ENCODE measurements at regions not wholly inside any gene's neighbourhood (a gene's known extent, or its start where the extent isn't known, plus 50 kb on each side); places are given as distances from the start of the nearest gene placed in this dataset.

DNA sequence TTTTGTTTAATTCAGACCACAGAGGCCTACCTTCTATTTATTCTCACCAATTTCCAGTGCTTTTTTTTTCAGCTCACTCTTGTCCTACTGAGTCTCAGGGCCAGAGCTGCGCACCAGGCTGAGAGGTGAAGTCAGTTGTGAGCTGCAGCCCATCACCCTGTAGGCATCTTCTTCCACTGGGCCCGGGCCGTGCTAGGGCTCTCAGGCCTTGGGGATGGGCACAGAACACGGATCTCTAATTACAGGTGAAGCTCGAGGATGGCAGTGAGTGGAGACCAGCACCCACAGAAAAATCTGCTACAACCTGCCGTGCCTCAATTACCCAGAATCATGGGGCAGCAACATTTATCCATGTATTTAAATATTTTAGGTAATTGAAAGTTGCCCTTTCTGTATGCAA, 82.1 kb downstream of the IRX5 start:
- H2BK12ac ChIP-seq (ENCODE audit: low read length in 2 of 2): no peak overlapping the region
- H3K18ac ChIP-seq (ENCODE audit: low read depth in 1 of 2, low read length in 2 of 2): no peak overlapping the region
- H3K14ac ChIP-seq (ENCODE audit: low read length in 2 of 2): no peak overlapping the region
- no peak for DNase-seq
- no peak overlapping the region for H3K4ac ChIP-seq (ENCODE audit: low read depth in 1 of 2, low read length in 2 of 2)
- WGBS: 81% methylated on average over 5 of the region's 6 CpGs
- H3K79me1 ChIP-seq (replicated peaks; ENCODE audit: low read length, poor library complexity, severe bottlenecking): no peaks in the 10 kb centered on the region
- no peaks in the 10 kb centered on the region for H3K36me3 ChIP-seq (ENCODE audit: control insufficient read depth in 1 of 2, insufficient read depth in 2 of 2, low read depth in 1 of 2, low read length in 2 of 2)
- H3K9ac ChIP-seq (ENCODE audit: low read length): no peak overlapping the region
- H2AK5ac ChIP-seq (ENCODE audit: low read length, severe bottlenecking): no peak overlapping the region
- no peak overlapping the region for H3K23ac ChIP-seq (ENCODE audit: low read length in 2 of 2)
- H3K9me3 ChIP-seq (ENCODE audit: control insufficient read depth, low read length): no peaks in the 10 kb centered on the region
- H3K4me2 ChIP-seq (ENCODE audit: low read length, poor library complexity, severe bottlenecking): no peak overlapping the region
- no peak overlapping the region for H2BK120ac ChIP-seq (ENCODE audit: low read depth, low read length)
- H2BK15ac ChIP-seq (ENCODE audit: low read depth, poor library complexity, severe bottlenecking): no peak overlapping the region
- no peak overlapping the region for H4K91ac ChIP-seq (ENCODE audit: low read length)
- no peak overlapping the region for H3K27ac ChIP-seq (ENCODE audit: low read length, poor library complexity, severe bottlenecking)
- peaks cover 7 to 33% of the 10 kb centered on the region in 2 experiments for H3K27me3 ChIP-seq (ENCODE audit: control insufficient read depth in 1 of 2, insufficient read depth in 1 of 2, low read length in 2 of 2)
- H3K4me3 ChIP-seq (ENCODE audit: insufficient read depth in 1 of 2, low read depth in 1 of 2, low read length in 2 of 2): no peak overlapping the region
- H2AFZ ChIP-seq (ENCODE audit: low read depth, low read length): no peak overlapping the region
- H2BK5ac ChIP-seq (ENCODE audit: low read depth, low read length, poor library complexity, severe bottlenecking): no peak overlapping the region
- H3K4me1 ChIP-seq (ENCODE audit: control insufficient read depth, insufficient read depth, low read depth, low read length): no peaks in the 10 kb centered on the region
- no peak overlapping the region for H4K8ac ChIP-seq (ENCODE audit: low read length)

DNA sequence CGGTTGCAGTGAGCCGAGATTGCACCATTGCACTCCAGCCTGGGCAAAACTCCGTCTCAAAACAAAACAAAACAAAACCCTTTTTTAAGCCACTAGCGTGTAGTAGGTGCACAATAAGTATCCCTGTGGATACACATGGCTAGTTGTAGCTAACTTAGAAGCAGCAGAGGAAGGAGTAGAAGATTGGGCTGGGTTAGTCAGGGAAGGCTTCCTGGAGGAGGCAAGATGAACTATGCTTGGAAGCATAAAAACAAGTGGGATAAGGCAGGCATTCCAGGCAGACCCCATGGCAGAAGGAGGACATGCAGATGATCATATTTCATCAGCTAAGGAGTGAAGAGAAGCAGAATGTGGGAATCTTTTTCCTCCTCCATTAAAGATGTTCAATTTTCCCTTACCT, 83.4 kb downstream of the IRX5 start:
- Histone ChIP-seq H3K9ac (ENCODE audit: low read length) (no peak overlapping the region), H2BK120ac (ENCODE audit: low read depth, low read length) (no peak overlapping the region), H2BK5ac (ENCODE audit: low read depth, low read length, poor library complexity, severe bottlenecking) (no peak overlapping the region), H3K18ac (ENCODE audit: low read depth in 1 of 2, low read length in 2 of 2) (no peak overlapping the region), H3K79me1 (replicated peaks; ENCODE audit: low read length, poor library complexity, severe bottlenecking) (no peaks in the 10 kb centered on the region), H3K4me2 (ENCODE audit: low read length, poor library complexity, severe bottlenecking) (no peak overlapping the region), H3K9me3 (ENCODE audit: control insufficient read depth, low read length) (no peaks in the 10 kb centered on the region), H2AK5ac (ENCODE audit: low read length, severe bottlenecking) (no peak overlapping the region), H3K23ac (ENCODE audit: low read length in 2 of 2) (no peak overlapping the region), H4K8ac (ENCODE audit: low read length) (no peak overlapping the region), H2BK15ac (ENCODE audit: low read depth, poor library complexity, severe bottlenecking) (no peak overlapping the region), H3K4ac (ENCODE audit: low read depth in 1 of 2, low read length in 2 of 2) (no peak overlapping the region), H2AFZ (ENCODE audit: low read depth, low read length) (no peak overlapping the region), H3K4me3 (ENCODE audit: insufficient read depth in 1 of 2, low read depth in 1 of 2, low read length in 2 of 2) (no peak overlapping the region), H3K14ac (ENCODE audit: low read length in 2 of 2) (no peak overlapping the region), H3K4me1 (ENCODE audit: control insufficient read depth, insufficient read depth, low read depth, low read length) (no peaks in the 10 kb centered on the region), H3K27me3 (ENCODE audit: control insufficient read depth in 1 of 2, insufficient read depth in 1 of 2, low read length in 2 of 2) (peaks cover 7 to 27% of the 10 kb centered on the region in 2 experiments), H4K91ac (ENCODE audit: low read length) (no peak overlapping the region), H3K27ac (ENCODE audit: low read length, poor library complexity, severe bottlenecking) (no peak overlapping the region), H2BK12ac (ENCODE audit: low read length in 2 of 2) (no peak overlapping the region), H3K36me3 (ENCODE audit: control insufficient read depth in 1 of 2, insufficient read depth in 2 of 2, low read depth in 1 of 2, low read length in 2 of 2) (no peaks in the 10 kb centered on the region)
- 88% methylated on average over 2 of the region's 4 CpGs for WGBS
- DNase-seq: no peak

DNA sequence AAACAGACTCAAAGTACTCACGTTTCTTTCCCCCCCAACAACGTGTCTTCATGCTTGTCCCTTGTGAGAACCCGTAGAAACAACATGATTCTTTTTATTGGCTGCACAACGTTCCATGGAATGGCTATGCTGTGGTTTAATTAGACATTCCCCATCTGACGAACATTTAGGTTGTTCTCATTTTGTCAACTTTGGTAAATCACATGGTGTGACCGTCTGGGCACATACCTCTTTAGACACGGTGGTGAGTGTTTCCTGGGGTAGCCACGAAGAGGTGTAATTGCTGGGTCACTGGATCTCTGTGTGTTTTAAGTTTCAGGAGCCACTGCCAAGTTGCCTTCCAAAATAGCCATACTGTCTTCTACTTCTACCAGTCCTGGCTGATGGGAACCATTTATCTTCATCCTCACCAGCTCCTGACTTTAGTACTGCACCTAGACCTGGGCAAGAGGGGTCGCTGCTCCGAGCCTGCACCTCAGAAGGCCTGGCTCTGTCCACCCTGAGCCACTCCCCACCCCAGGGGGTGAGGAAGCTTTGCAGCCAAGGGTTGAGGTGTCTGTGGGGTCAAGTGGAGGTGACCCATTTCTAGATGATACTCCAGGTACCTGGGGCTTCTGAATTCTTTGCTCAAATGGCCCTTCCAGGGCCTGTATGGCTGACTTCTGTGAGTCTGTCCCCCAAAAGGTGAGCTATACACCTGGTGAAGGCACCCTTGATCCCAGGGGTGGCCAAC, 84.7 kb downstream of the IRX5 start:
- H2BK5ac ChIP-seq (ENCODE audit: low read depth, low read length, poor library complexity, severe bottlenecking): no peak overlapping the region
- H3K14ac ChIP-seq (ENCODE audit: low read length in 2 of 2): no peak overlapping the region
- H4K8ac ChIP-seq (ENCODE audit: low read length): no peak overlapping the region
- no peaks in the 10 kb centered on the region for H3K9me3 ChIP-seq (ENCODE audit: control insufficient read depth, low read length)
- no peak overlapping the region for H3K4ac ChIP-seq (ENCODE audit: low read depth in 1 of 2, low read length in 2 of 2)
- no peak for DNase-seq
- peaks cover 7 to 22% of the 10 kb centered on the region in 2 experiments for H3K27me3 ChIP-seq (ENCODE audit: control insufficient read depth in 1 of 2, insufficient read depth in 1 of 2, low read length in 2 of 2)
- H3K9ac ChIP-seq (ENCODE audit: low read length): no peak overlapping the region
- no peak overlapping the region for H2BK15ac ChIP-seq (ENCODE audit: low read depth, poor library complexity, severe bottlenecking)
- H2BK12ac ChIP-seq (ENCODE audit: low read length in 2 of 2): no peak overlapping the region
- WGBS: 73% methylated on average over 8 of the region's 10 CpGs
- H3K27ac ChIP-seq (ENCODE audit: low read length, poor library complexity, severe bottlenecking): no peak overlapping the region
- H4K91ac ChIP-seq (ENCODE audit: low read length): no peak overlapping the region
- H2AK5ac ChIP-seq (ENCODE audit: low read length, severe bottlenecking): no peak overlapping the region
- no peak overlapping the region for H3K4me2 ChIP-seq (ENCODE audit: low read length, poor library complexity, severe bottlenecking)
- H3K36me3 ChIP-seq (ENCODE audit: control insufficient read depth in 1 of 2, insufficient read depth in 2 of 2, low read depth in 1 of 2, low read length in 2 of 2): no peaks in the 10 kb centered on the region
- no peak overlapping the region for H3K23ac ChIP-seq (ENCODE audit: low read length in 2 of 2)
- no peaks in the 10 kb centered on the region for H3K79me1 ChIP-seq (replicated peaks; ENCODE audit: low read length, poor library complexity, severe bottlenecking)
- no peak overlapping the region for H3K18ac ChIP-seq (ENCODE audit: low read depth in 1 of 2, low read length in 2 of 2)
- H2BK120ac ChIP-seq (ENCODE audit: low read depth, low read length): no peak overlapping the region
- no peaks in the 10 kb centered on the region for H3K4me1 ChIP-seq (ENCODE audit: control insufficient read depth, insufficient read depth, low read depth, low read length)
- no peak overlapping the region for H2AFZ ChIP-seq (ENCODE audit: low read depth, low read length)
- no peak overlapping the region for H3K4me3 ChIP-seq (ENCODE audit: insufficient read depth in 1 of 2, low read depth in 1 of 2, low read length in 2 of 2)

DNA sequence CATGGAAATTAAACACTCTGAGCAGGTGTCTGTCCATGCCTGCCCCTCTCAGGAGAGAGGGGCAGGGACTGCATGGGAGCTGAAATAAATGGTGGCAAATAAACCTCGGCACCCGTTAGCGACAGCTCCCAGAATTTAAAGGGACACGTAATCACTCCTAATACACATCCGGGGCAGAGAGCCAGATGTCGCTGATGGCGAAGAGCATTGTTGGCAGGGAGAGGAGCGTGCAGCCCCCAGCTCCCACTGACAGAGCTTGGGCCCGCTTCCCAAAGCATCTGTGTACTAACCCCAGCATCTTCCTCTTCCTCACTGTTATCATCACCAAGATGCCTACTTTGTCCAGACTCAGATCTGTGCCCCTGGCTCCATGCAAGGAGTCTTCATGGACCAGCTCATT, 85.8 kb downstream of the IRX5 start:
- H2BK120ac ChIP-seq (ENCODE audit: low read depth, low read length): no peak overlapping the region
- H2BK12ac ChIP-seq (ENCODE audit: low read length in 2 of 2): no peak overlapping the region
- no peak overlapping the region for H3K18ac ChIP-seq (ENCODE audit: low read depth in 1 of 2, low read length in 2 of 2)
- no peak overlapping the region for H3K23ac ChIP-seq (ENCODE audit: low read length in 2 of 2)
- H3K4me1 ChIP-seq (ENCODE audit: control insufficient read depth, insufficient read depth, low read depth, low read length): no peaks in the 10 kb centered on the region
- H4K91ac ChIP-seq (ENCODE audit: low read length): no peak overlapping the region
- H3K14ac ChIP-seq (ENCODE audit: low read length in 2 of 2): no peak overlapping the region
- H3K79me1 ChIP-seq (replicated peaks; ENCODE audit: low read length, poor library complexity, severe bottlenecking): no peaks in the 10 kb centered on the region
- H3K36me3 ChIP-seq (ENCODE audit: control insufficient read depth in 1 of 2, insufficient read depth in 2 of 2, low read depth in 1 of 2, low read length in 2 of 2): no peaks in the 10 kb centered on the region
- H3K4ac ChIP-seq (ENCODE audit: low read depth in 1 of 2, low read length in 2 of 2): no peak overlapping the region
- no peak overlapping the region for H2AFZ ChIP-seq (ENCODE audit: low read depth, low read length)
- 82% methylated on average over 9 of the region's 9 CpGs for WGBS
- H3K9ac ChIP-seq (ENCODE audit: low read length): no peak overlapping the region
- H2BK15ac ChIP-seq (ENCODE audit: low read depth, poor library complexity, severe bottlenecking): no peak overlapping the region
- H3K4me2 ChIP-seq (ENCODE audit: low read length, poor library complexity, severe bottlenecking): no peak overlapping the region
- peaks cover 4% of the 10 kb centered on the region for H3K9me3 ChIP-seq (ENCODE audit: control insufficient read depth, low read length)
- no peak overlapping the region for H3K27ac ChIP-seq (ENCODE audit: low read length, poor library complexity, severe bottlenecking)
- no peak overlapping the region for H2AK5ac ChIP-seq (ENCODE audit: low read length, severe bottlenecking)
- H4K8ac ChIP-seq (ENCODE audit: low read length): no peak overlapping the region
- no peak overlapping the region for H2BK5ac ChIP-seq (ENCODE audit: low read depth, low read length, poor library complexity, severe bottlenecking)
- H3K27me3 ChIP-seq (ENCODE audit: control insufficient read depth in 1 of 2, insufficient read depth in 1 of 2, low read length in 2 of 2): peaks cover 7 to 22% of the 10 kb centered on the region in 2 experiments
- no peak for DNase-seq
- H3K4me3 ChIP-seq (ENCODE audit: insufficient read depth in 1 of 2, low read depth in 1 of 2, low read length in 2 of 2): no peak overlapping the region
